ENCODE measurements at regions not wholly inside any gene's neighbourhood (a gene's known extent, or its start where the extent isn't known, plus 50 kb on each side); places are given as distances from the start of the nearest gene placed in this dataset.
"Not testable (repeated sequence)": the region's sequence is repeated elsewhere in the genome, so short reads cannot be mapped to it uniquely, and the experiment has no call there.

DNA sequence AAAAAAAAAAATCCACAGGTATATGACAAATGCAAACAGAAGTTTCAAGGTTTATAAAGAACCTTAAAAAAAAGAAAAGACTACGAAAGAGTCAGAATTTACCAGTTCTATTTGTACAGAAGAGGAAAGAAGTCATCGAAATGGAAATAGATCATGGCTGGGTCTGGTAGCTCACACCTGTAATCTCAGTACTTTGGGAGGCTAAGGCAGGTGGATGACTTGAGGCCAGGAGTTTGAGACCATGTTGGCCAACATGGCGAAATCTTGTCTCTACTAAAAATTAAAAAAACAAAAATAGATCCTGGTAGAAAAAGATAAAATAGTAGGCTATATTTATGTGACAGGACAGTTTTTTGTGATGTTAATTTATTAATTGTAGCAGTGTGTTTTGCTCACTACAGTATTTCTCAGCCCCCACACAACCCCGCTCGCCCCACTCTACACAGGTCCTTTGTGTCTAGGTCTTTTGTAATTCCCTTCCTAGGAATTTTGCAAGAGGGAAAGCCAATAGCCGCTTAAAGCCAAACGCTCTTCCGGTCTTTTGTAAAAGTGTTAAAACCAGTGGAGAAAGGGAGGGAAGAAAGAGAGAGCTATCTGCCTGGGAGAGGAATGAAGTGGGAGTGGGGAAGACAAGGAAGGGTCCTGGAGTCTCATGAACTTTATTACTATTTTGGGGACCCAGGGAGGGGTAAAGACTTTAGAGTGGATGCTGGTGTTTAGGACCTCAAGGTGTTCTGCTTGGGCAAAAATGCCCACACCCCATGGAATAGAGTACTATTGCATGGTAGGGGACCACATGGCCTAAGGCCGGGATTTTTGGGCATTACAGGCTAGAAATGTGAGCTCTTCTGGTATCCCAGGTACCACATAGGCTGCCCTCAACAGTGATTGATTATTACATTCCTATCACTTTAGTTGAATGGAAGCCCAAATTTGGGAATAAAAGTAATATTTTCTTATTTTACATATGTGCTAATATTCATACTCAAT, 59.4 kb upstream of the XPO1 start:
- no peaks in the 10 kb centered on the region for H3K36me3 ChIP-seq (ENCODE audit: control insufficient read depth in 2 of 3, insufficient read depth in 3 of 3, low read length in 3 of 3)
- no peak overlapping the region for H3K4me3 ChIP-seq (ENCODE audit: low read length in 3 of 3)
- TF ChIP-seq, protein P1, sequence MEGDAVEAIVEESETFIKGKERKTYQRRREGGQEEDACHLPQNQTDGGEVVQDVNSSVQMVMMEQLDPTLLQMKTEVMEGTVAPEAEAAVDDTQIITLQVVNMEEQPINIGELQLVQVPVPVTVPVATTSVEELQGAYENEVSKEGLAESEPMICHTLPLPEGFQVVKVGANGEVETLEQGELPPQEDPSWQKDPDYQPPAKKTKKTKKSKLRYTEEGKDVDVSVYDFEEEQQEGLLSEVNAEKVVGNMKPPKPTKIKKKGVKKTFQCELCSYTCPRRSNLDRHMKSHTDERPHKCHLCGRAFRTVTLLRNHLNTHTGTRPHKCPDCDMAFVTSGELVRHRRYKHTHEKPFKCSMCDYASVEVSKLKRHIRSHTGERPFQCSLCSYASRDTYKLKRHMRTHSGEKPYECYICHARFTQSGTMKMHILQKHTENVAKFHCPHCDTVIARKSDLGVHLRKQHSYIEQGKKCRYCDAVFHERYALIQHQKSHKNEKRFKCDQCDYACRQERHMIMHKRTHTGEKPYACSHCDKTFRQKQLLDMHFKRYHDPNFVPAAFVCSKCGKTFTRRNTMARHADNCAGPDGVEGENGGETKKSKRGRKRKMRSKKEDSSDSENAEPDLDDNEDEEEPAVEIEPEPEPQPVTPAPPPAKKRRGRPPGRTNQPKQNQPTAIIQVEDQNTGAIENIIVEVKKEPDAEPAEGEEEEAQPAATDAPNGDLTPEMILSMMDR (IDR thresholded peaks at IDR 0.05; ENCODE audit: borderline replicate concordance, extremely low read depth, insufficient read depth): no peak
- no peaks in the 10 kb centered on the region for H3K9me3 ChIP-seq (ENCODE audit: control insufficient read depth in 2 of 3, insufficient read depth in 1 of 3, low read length in 3 of 3)
- no peak for FAIRE-seq
- intact Hi-C loops (cut with DNase I): no loop called here
- no peaks in the 10 kb centered on the region for H3K4me1 ChIP-seq (ENCODE audit: control insufficient read depth in 2 of 3, insufficient read depth in 2 of 3, low read depth in 1 of 3, low read length in 3 of 3)
- no peak overlapping the region for H3K9ac ChIP-seq (ENCODE audit: low read length in 3 of 3)
- no peak overlapping the region for H3K27ac ChIP-seq (ENCODE audit: low read depth in 2 of 2, low read length in 2 of 2)
- no peaks in the 10 kb centered on the region for H3K27me3 ChIP-seq (ENCODE audit: control insufficient read depth, insufficient read depth, low read length)
- DNase-seq: no peak

GRCh38 chr2:61594201-61594600, 56.0 kb upstream of the XPO1 start:
- intact Hi-C loops (cut with DNase I); FAIRE-seq; H3K27me3 ChIP-seq (ENCODE audit: control insufficient read depth, insufficient read depth, low read length): not testable (repeated sequence)

DNA sequence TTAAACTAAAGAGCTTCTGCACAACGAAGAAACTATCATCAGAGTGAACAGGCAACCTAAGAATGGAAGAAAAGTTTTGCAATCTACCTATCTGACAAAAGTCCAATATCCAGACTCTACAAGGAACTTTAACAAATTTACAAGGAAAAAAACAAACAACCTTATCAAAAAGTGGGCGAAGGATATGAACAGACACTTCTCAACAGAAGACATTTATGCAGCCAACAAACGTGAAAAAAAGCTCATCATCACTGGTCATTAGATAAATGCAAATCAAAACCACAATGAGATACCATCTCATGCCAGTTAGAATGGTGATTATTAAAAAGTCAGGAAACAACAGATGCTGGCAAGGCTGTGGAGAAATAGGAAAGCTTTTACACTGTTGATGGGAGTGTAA, 55.5 kb upstream of the XPO1 start:
- H3K36me3 ChIP-seq (ENCODE audit: control insufficient read depth in 2 of 3, insufficient read depth in 3 of 3, low read length in 3 of 3); H3K4me3 ChIP-seq (ENCODE audit: low read length in 3 of 3); H3K9me3 ChIP-seq (ENCODE audit: control insufficient read depth in 2 of 3, insufficient read depth in 1 of 3, low read length in 3 of 3); DNase-seq; H3K4me1 ChIP-seq (ENCODE audit: control insufficient read depth in 2 of 3, insufficient read depth in 2 of 3, low read depth in 1 of 3, low read length in 3 of 3); H3K27ac ChIP-seq (ENCODE audit: low read depth in 2 of 2, low read length in 2 of 2); intact Hi-C loops (cut with DNase I); H3K27me3 ChIP-seq (ENCODE audit: control insufficient read depth, insufficient read depth, low read length); H3K9ac ChIP-seq (ENCODE audit: low read length in 3 of 3); FAIRE-seq: not testable (repeated sequence)

More at GRCh38 chr2:61594201-61594600, 56.0 kb upstream of the XPO1 start:
- H3K36me3 ChIP-seq (ENCODE audit: control insufficient read depth in 2 of 3, insufficient read depth in 3 of 3, low read length in 3 of 3); H3K27ac ChIP-seq (ENCODE audit: low read depth in 2 of 2, low read length in 2 of 2); DNase-seq; H3K4me3 ChIP-seq (ENCODE audit: low read length in 3 of 3); H3K4me1 ChIP-seq (ENCODE audit: control insufficient read depth in 2 of 3, insufficient read depth in 2 of 3, low read depth in 1 of 3, low read length in 3 of 3); H3K9me3 ChIP-seq (ENCODE audit: control insufficient read depth in 2 of 3, insufficient read depth in 1 of 3, low read length in 3 of 3); H3K9ac ChIP-seq (ENCODE audit: low read length in 3 of 3): not testable (repeated sequence)

DNA sequence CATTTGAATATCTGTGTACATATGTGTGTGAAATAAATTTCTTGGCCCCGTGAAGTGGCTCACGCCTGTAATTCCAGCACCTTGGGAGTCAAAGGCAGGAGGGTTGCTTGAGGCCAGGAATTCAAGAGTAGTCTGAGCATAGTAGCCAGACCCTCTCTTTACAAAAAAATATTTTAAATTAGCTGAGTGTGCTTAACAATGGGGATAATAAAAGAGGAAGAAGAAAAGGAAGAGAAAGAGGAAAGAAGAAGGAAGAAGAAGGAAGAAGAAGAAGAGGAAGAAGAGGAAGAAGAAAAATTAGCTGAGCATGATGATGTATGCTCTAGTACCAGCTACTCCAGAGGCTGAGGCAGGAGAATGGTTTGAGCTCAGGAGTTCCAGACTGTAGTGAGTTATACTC, 52.1 kb upstream of the XPO1 start:
- Histone ChIP-seq H3K9ac (ENCODE audit: low read length in 3 of 3) (no peak overlapping the region), H3K4me3 (ENCODE audit: low read length in 3 of 3) (no peak overlapping the region), H3K27ac (ENCODE audit: low read depth in 2 of 2, low read length in 2 of 2) (no peak overlapping the region), H3K9me3 (ENCODE audit: control insufficient read depth in 2 of 3, insufficient read depth in 1 of 3, low read length in 3 of 3) (no peaks in the 10 kb centered on the region), H3K27me3 (ENCODE audit: control insufficient read depth, insufficient read depth, low read length) (no peaks in the 10 kb centered on the region), H3K4me1 (ENCODE audit: control insufficient read depth in 2 of 3, insufficient read depth in 2 of 3, low read depth in 1 of 3, low read length in 3 of 3) (no peaks in the 10 kb centered on the region), H3K36me3 (ENCODE audit: control insufficient read depth in 2 of 3, insufficient read depth in 3 of 3, low read length in 3 of 3) (no peaks in the 10 kb centered on the region)
- intact Hi-C loops (cut with DNase I): no loop called here
- DNase-seq: no peak
- FAIRE-seq: no peak
- TF ChIP-seq, protein P1 (IDR thresholded peaks at IDR 0.05; ENCODE audit: borderline replicate concordance, extremely low read depth, insufficient read depth): no peak
